Femur (tissue), 1 donor: ENCODE measurements at regions not wholly inside any gene's neighbourhood (a gene's known extent, or its start where the extent isn't known, plus 50 kb on each side); places are given as distances from the start of the nearest gene placed in this dataset.
"Not testable (repeated sequence)": the region's sequence is repeated elsewhere in the genome, so short reads cannot be mapped to it uniquely, and the experiment has no call there.

Source experiments
- DNase-seq: peaks from one replicate; pipeline ENCODE4 v3.0.0-alpha.2; 2017

GRCh38 chr3:145681181-145681580 is 479.8 kb downstream of the PLOD2 start:
- no peak for DNase-seq

GRCh38 chr3:145687978-145688377 is 473.0 kb downstream of the PLOD2 start:
- DNase-seq: not testable (repeated sequence)

GRCh38 chr3:145692751-145693150 is 468.2 kb downstream of the PLOD2 start:
- no peak for DNase-seq

GRCh38 chr3:145696011-145696410 is 465.0 kb downstream of the PLOD2 start:
- no peak for DNase-seq

GRCh38 chr3:145698250-145698649 is 462.7 kb downstream of the PLOD2 start:
- DNase-seq: no peak

- DNase-seq: no peak
Measured at GRCh38 chr3:145698749-145699148, 462.2 kb downstream of the PLOD2 start.

GRCh38 chr3:145704020-145704419 is 457.0 kb downstream of the PLOD2 start:
- no peak for DNase-seq

GRCh38 chr3:145709779-145710178 is 451.2 kb downstream of the PLOD2 start:
- DNase-seq: not testable (repeated sequence)

- DNase-seq: no peak
Measured at GRCh38 chr3:145716519-145716918, 444.5 kb downstream of the PLOD2 start.

GRCh38 chr3:145719114-145719513 is 441.9 kb downstream of the PLOD2 start:
- DNase-seq: no peak

- no peak for DNase-seq
Measured at GRCh38 chr3:145721273-145721805, 439.6 kb downstream of the PLOD2 start.

GRCh38 chr3:145721815-145722214 is 439.2 kb downstream of the PLOD2 start:
- DNase-seq: no peak

- no peak for DNase-seq
Measured at GRCh38 chr3:145727476-145727875, 433.5 kb downstream of the PLOD2 start.

- no peak for DNase-seq
Measured at GRCh38 chr3:145735631-145736030, 425.4 kb downstream of the PLOD2 start.

GRCh38 chr3:145737952-145738351 is 423.0 kb downstream of the PLOD2 start:
- no peak for DNase-seq

- DNase-seq: no peak
Measured at GRCh38 chr3:145739926-145740325, 421.1 kb downstream of the PLOD2 start.

GRCh38 chr3:145750657-145751056 is 410.3 kb downstream of the PLOD2 start:
- DNase-seq: no peak

- DNase-seq: no peak
Measured at GRCh38 chr3:145752576-145752975, 408.4 kb downstream of the PLOD2 start.

- DNase-seq: no peak
Measured at GRCh38 chr3:145754605-145755289, 406.2 kb downstream of the PLOD2 start.

GRCh38 chr3:145760036-145760435 is 400.9 kb downstream of the PLOD2 start:
- DNase-seq: no peak

GRCh38 chr3:145767909-145768308 is 393.1 kb downstream of the PLOD2 start:
- DNase-seq: no peak

GRCh38 chr3:145776782-145777408 is 384.1 kb downstream of the PLOD2 start:
- DNase-seq: peak; percentile 56

- no peak for DNase-seq
Measured at GRCh38 chr3:145780301-145780700, 380.7 kb downstream of the PLOD2 start.

GRCh38 chr3:145785668-145786067 is 375.3 kb downstream of the PLOD2 start:
- no peak for DNase-seq

GRCh38 chr3:145798007-145798406 is 363.0 kb downstream of the PLOD2 start:
- DNase-seq: no peak
